H1 (cell line): ENCODE measurements at regions not wholly inside any gene's neighbourhood (a gene's known extent, or its start where the extent isn't known, plus 50 kb on each side); places are given as distances from the start of the nearest gene placed in this dataset.

ENCODE experiments used
- CTCF ChIA-PET: fragments of 300-600 bp; sonication (Branson Sonifier 250); formaldehyde crosslinking; loops from one replicate; lab custom pipeline; 2021; ENCODE audit not compliant: partially characterized antibody; lab: Charles Lee
- POLR2A ChIA-PET: fragments of 300-600 bp; sonication (Branson Sonifier 250); formaldehyde crosslinking; loops from one replicate; lab custom pipeline; 2021; ENCODE audit warnings: inconsistent platforms; ENCODE audit not compliant: partially characterized antibody; lab: Charles Lee
- DNase-seq, 2 experiments: peaks; one replicate each; pipeline versions ENCODE4 v3.0.0 to v3.0.0-alpha.2; 2010 to 2022; ENCODE audit warnings: low spot score in 2 of 2, low read depth in 1 of 2, mixed read lengths in 1 of 2
- FAIRE-seq: peaks from 2 replicates; lab custom pipeline; 2011; peaks lifted over from hg19 to GRCh38; lab: Jason Lieb, UNC
- H2AFZ ChIP-seq: 2 replicates; pipeline ENCODE4 v1.8.1; 2012; ENCODE audit warnings: low read length, inconsistent platforms
- H2AK5ac ChIP-seq: 2 replicates; pipeline ENCODE4 v1.6.1; 2013; ENCODE audit warnings: low read depth, low read length
- H2BK120ac ChIP-seq: replicated peaks from 2 replicates; pipeline ENCODE3; 2013; ENCODE audit warnings: low read depth, low read length, inconsistent platforms
- H2BK12ac ChIP-seq: 2 replicates; pipeline ENCODE4 v1.6.1; 2013; ENCODE audit warnings: low read depth, low read length
- H2BK15ac ChIP-seq: 2 replicates; pipeline ENCODE4 v1.6.1; 2013; ENCODE audit warnings: low read length
- H2BK20ac ChIP-seq: 2 replicates; pipeline ENCODE4 v1.6.1; 2013; ENCODE audit warnings: low read length
- H2BK5ac ChIP-seq: 2 replicates; pipeline ENCODE4 v1.6.1; 2013; ENCODE audit warnings: low read depth, low read length
- H3K14ac ChIP-seq: 2 replicates; pipeline ENCODE4 v1.6.1; 2013; ENCODE audit warnings: inconsistent platforms; ENCODE audit not compliant: insufficient read length
- H3K18ac ChIP-seq: 2 replicates; pipeline ENCODE4 v1.6.1; 2013; ENCODE audit warnings: low read length; ENCODE audit errors: extremely low read depth
- H3K23ac ChIP-seq: 2 replicates; pipeline ENCODE4 v1.6.1; 2013; ENCODE audit warnings: inconsistent platforms; ENCODE audit not compliant: insufficient read length
- H3K23me2 ChIP-seq: 2 replicates; pipeline ENCODE4 v1.6.1; 2013; ENCODE audit warnings: low read depth, low read length
- H3K27ac ChIP-seq: 2 replicates; pipeline ENCODE4 v1.6.1; 2011; ENCODE audit warnings: low read depth, low read length, inconsistent platforms
- H3K27me3 ChIP-seq, 4 experiments: replicated peaks in 1 of 4; 1 replicate in 1 of 4; 2 replicates in 3 of 4; pipeline versions ENCODE4 v1.6.1 to v1.8.1; 2011 to 2013; ENCODE audit warnings: low read length in 3 of 4, mild to moderate bottlenecking in 3 of 4, inconsistent platforms in 2 of 4, mixed read lengths in 2 of 4, moderate library complexity in 1 of 4; ENCODE audit not compliant: control insufficient read depth in 3 of 4, insufficient read depth in 3 of 4; ENCODE audit errors: extremely low read depth in 1 of 4
- H3K36me3 ChIP-seq, 4 experiments: 2 replicates each; pipeline versions ENCODE4 v1.6.1 to v1.8.1; 2011 to 2013; ENCODE audit warnings: mild to moderate bottlenecking in 4 of 4, low read length in 3 of 4, moderate library complexity in 2 of 4, control low read depth in 1 of 4, inconsistent platforms in 1 of 4; ENCODE audit not compliant: insufficient read depth in 4 of 4, control insufficient read depth in 2 of 4
- H3K4ac ChIP-seq: replicated peaks from 2 replicates; pipeline ENCODE3; 2013; ENCODE audit warnings: low read length, low read depth, mixed read lengths, inconsistent platforms; ENCODE audit not compliant: insufficient read length
- H3K4me1 ChIP-seq, 4 experiments: replicated peaks in 1 of 4; 1 replicate in 1 of 4; 2 replicates in 3 of 4; pipeline versions ENCODE4 v1.6.1 to v1.8.1; 2011 to 2013; ENCODE audit warnings: low read length in 3 of 4, inconsistent platforms in 2 of 4, mixed read lengths in 1 of 4; ENCODE audit not compliant: insufficient read depth in 4 of 4, control insufficient read depth in 3 of 4
- H3K4me2 ChIP-seq, 2 experiments: 2 replicates each; pipeline versions ENCODE4 v1.6.1 to v1.8.1; 2011 to 2013; ENCODE audit warnings: low read depth in 2 of 2, low read length in 2 of 2, control low read depth in 1 of 2, inconsistent platforms in 1 of 2, mild to moderate bottlenecking in 1 of 2; ENCODE audit not compliant: insufficient read depth in 1 of 2
- H3K4me3 ChIP-seq, 4 experiments: fragments of 200-600, 300-600 bp in 1 of 4; sonication (generic), shearing (Covaris generic), sonication (Bioruptor Twin) in 1 of 4; 2 replicates each; pipeline versions ENCODE4 v1.5.1 to v1.8.1; 2011 to 2016; ENCODE audit warnings: low read length in 4 of 4, low read depth in 3 of 4, control low read depth in 2 of 4, inconsistent platforms in 2 of 4, mild to moderate bottlenecking in 2 of 4, mixed read lengths in 1 of 4, moderate library complexity in 1 of 4; ENCODE audit not compliant: insufficient read depth in 2 of 4; ENCODE audit errors: extremely low read depth in 1 of 4
- H3K56ac ChIP-seq: replicated peaks from 2 replicates; pipeline ENCODE3; 2013; ENCODE audit warnings: low read depth, mild to moderate bottlenecking, mixed read lengths, low read length, inconsistent platforms; ENCODE audit not compliant: insufficient read length
- H3K79me1 ChIP-seq: 2 replicates; pipeline ENCODE4 v1.6.1; 2013; ENCODE audit warnings: low read depth, low read length, control low read depth
- H3K79me2 ChIP-seq, 2 experiments: 2 replicates each; pipeline versions ENCODE4 v1.6.1 to v1.8.1; 2012 to 2013; ENCODE audit warnings: low read length in 2 of 2, mild to moderate bottlenecking in 2 of 2, inconsistent platforms in 1 of 2; ENCODE audit not compliant: insufficient read depth in 2 of 2, control insufficient read depth in 1 of 2
- H3K9ac ChIP-seq, 4 experiments: replicated peaks in 1 of 4; 1 replicate in 1 of 4; 2 replicates in 3 of 4; pipeline versions ENCODE4 v1.6.1 to v1.8.1; 2011 to 2013; ENCODE audit warnings: low read depth in 3 of 4, low read length in 3 of 4, control low read depth in 2 of 4, mild to moderate bottlenecking in 2 of 4, moderate library complexity in 2 of 4, inconsistent platforms in 1 of 4; ENCODE audit errors: extremely low read depth in 1 of 4
- H3K9me3 ChIP-seq, 2 experiments: 2 replicates each; pipeline versions ENCODE4 v1.6.1 to v1.8.1; 2012 to 2013; ENCODE audit warnings: mild to moderate bottlenecking in 2 of 2, moderate library complexity in 2 of 2, control low read depth in 1 of 2, inconsistent platforms in 1 of 2, low read depth in 1 of 2, low read length in 1 of 2, mixed read lengths in 1 of 2; ENCODE audit not compliant: insufficient read depth in 2 of 2
- H4K20me1 ChIP-seq, 2 experiments: replicated peaks in 1 of 2; 2 replicates each; pipeline versions ENCODE3 to v1.8.1; 2011 to 2013; ENCODE audit warnings: inconsistent platforms in 2 of 2, low read length in 2 of 2, mild to moderate bottlenecking in 1 of 2; ENCODE audit not compliant: insufficient read depth in 2 of 2, control insufficient read depth in 1 of 2
- H4K5ac ChIP-seq: 2 replicates; pipeline ENCODE4 v1.6.1; 2013; ENCODE audit warnings: low read length, low read depth, mixed read lengths, inconsistent platforms; ENCODE audit not compliant: insufficient read length
- H4K8ac ChIP-seq: 2 replicates; pipeline ENCODE4 v1.8.0; 2013; ENCODE audit warnings: mild to moderate bottlenecking, moderate library complexity, low read length, inconsistent platforms; ENCODE audit not compliant: insufficient read depth; ENCODE audit errors: extremely low read depth
- H4K91ac ChIP-seq: replicated peaks from 2 replicates; pipeline ENCODE3; 2013; ENCODE audit warnings: low read length, mixed read lengths, inconsistent platforms; ENCODE audit not compliant: insufficient read length
- ATF3 ChIP-seq: IDR thresholded peaks from 2 replicates; pipeline ENCODE4 v1.6.1; 2011; ENCODE audit warnings: low read depth, mild to moderate bottlenecking, low read length; ENCODE audit not compliant: insufficient read depth
- BCL11A ChIP-seq, 2 experiments: IDR thresholded peaks; one replicate each; pipeline ENCODE4 v1.6.1; 2011; ENCODE audit warnings: low read depth in 2 of 2, low read length in 2 of 2, mild to moderate bottlenecking in 2 of 2
- CTBP2 ChIP-seq: IDR thresholded peaks from 2 replicates; pipeline ENCODE4 v1.7.0; 2011; ENCODE audit warnings: borderline replicate concordance, mild to moderate bottlenecking, moderate library complexity, mixed read lengths, low read length; ENCODE audit not compliant: insufficient read depth, insufficient read length
- E2F6 ChIP-seq: IDR thresholded peaks from 2 replicates; pipeline ENCODE4 v1.6.1; 2012; ENCODE audit warnings: inconsistent platforms
- GTF2F1 ChIP-seq: IDR thresholded peaks from 2 replicates; pipeline ENCODE4 v1.6.1; 2012; ENCODE audit warnings: low read depth, low read length, improper control_type of control experiment, borderline replicate concordance
- JUN ChIP-seq: IDR thresholded peaks from 2 replicates; pipeline ENCODE4 v1.6.1; 2011; ENCODE audit warnings: low read depth, mild to moderate bottlenecking, improper control_type of control experiment, low read length
- JUND ChIP-seq: IDR thresholded peaks from 2 replicates; pipeline ENCODE4 v1.6.1; 2011; ENCODE audit warnings: mild to moderate bottlenecking, improper control_type of control experiment, low read length
- POLR2A ChIP-seq, 2 experiments: IDR thresholded peaks; 1 replicate in 1 of 2; 2 replicates in 1 of 2; pipeline ENCODE4 v1.6.1; 2011; ENCODE audit warnings: low read depth in 2 of 2, low read length in 2 of 2, mild to moderate bottlenecking in 2 of 2; ENCODE audit errors: control extremely low read depth in 1 of 2
- RBBP5 ChIP-seq: IDR thresholded peaks from 2 replicates; pipeline ENCODE4 v1.7.1; 2012; ENCODE audit warnings: low read depth, mild to moderate bottlenecking, inconsistent platforms, low read length, moderate library complexity, borderline replicate concordance
- RNF2 ChIP-seq: fragments of 200-900, 300-1000 bp; sonication (generic); IDR thresholded peaks from 2 replicates; pipeline ENCODE4 v1.7.1; 2016; ENCODE audit warnings: borderline replicate concordance, low read depth, mild to moderate bottlenecking, antibody characterized with exemption, low read length; ENCODE audit not compliant: poor library complexity, severe bottlenecking; ENCODE audit errors: missing control alignments
- SIRT6 ChIP-seq: IDR thresholded peaks from one replicate; pipeline ENCODE4 v1.7.1; 2012; ENCODE audit warnings: low read length, inconsistent platforms
- SP1 ChIP-seq: IDR thresholded peaks from 2 replicates; pipeline ENCODE4 v1.6.1; 2011; ENCODE audit warnings: low read depth, low read length
- SRF ChIP-seq: IDR thresholded peaks from 2 replicates; pipeline ENCODE4 v1.6.1; 2011; ENCODE audit warnings: mild to moderate bottlenecking, low read depth, low read length, moderate library complexity
- SUZ12 ChIP-seq: fragments of 200-600 bp; sonication (generic); IDR thresholded peaks from 2 replicates; pipeline ENCODE4 v1.6.1; 2012; ENCODE audit warnings: mild to moderate bottlenecking, inconsistent platforms, low read length, moderate library complexity, mixed read lengths
- WGBS, 2 experiments: shearing (Covaris generic) in 1 of 2; methylation state at CpG; one replicate each; pipeline versions ENCODE4 v1.1.6 to v1.1.7; 2013 to 2015; ENCODE audit warnings: low lambda C conversion rate in 2 of 2, mixed read lengths in 2 of 2, inconsistent platforms in 1 of 2, low coverage in 1 of 2, missing lambda C conversion rate in 1 of 2; ENCODE audit not compliant: insufficient replicate concordance in 2 of 2, insufficient coverage in 1 of 2, insufficient read length in 1 of 2; ENCODE audit errors: extremely low coverage in 1 of 2, missing lambda C conversion rate in 1 of 2; 5-methylcytosine and 5-hydroxymethylcytosine counted together

GRCh38 chrX:125947501-125947900, 218.6 kb downstream of the DCAF12L2 start:
- no peaks in the 10 kb centered on the region for H3K4me1 ChIP-seq
- H3K79me1 ChIP-seq, result no peaks in the 10 kb centered on the region
- H3K23me2 ChIP-seq, result no peaks in the 10 kb centered on the region
- no peak overlapping the region for H2AFZ ChIP-seq
- no peaks in the 10 kb centered on the region for H4K20me1 ChIP-seq
- H3K79me2 ChIP-seq, result no peaks in the 10 kb centered on the region
- no peak overlapping the region for H4K5ac ChIP-seq
- no peaks in the 10 kb centered on the region for H3K27me3 ChIP-seq
- no peak overlapping the region for H3K18ac ChIP-seq
- H3K14ac ChIP-seq, result no peak overlapping the region
- no peak overlapping the region for H3K4me3 ChIP-seq
- H2BK15ac ChIP-seq, result no peak overlapping the region
- H2BK20ac ChIP-seq, result no peak overlapping the region
- ChIA-PET CTCF (no interaction called here), POLR2A (no interaction called here)
- no peak overlapping the region for H3K4ac ChIP-seq
- no peak for DNase-seq
- no peak overlapping the region for H2BK12ac ChIP-seq
- no peak overlapping the region for H3K23ac ChIP-seq
- H4K8ac ChIP-seq, result no peak overlapping the region
- H3K9me3 ChIP-seq, result no peaks in the 10 kb centered on the region
- H2AK5ac ChIP-seq, result no peak overlapping the region
- H3K56ac ChIP-seq, result no peak overlapping the region
- H2BK5ac ChIP-seq, result no peak overlapping the region
- H2BK120ac ChIP-seq, result no peak overlapping the region
- WGBS, 2 experiments, result 88% methylated on average over 1 of the region's 1 CpG; no CpG with 5 or more reads in 1 of the 2 experiments
- no peak overlapping the region for H4K91ac ChIP-seq
- FAIRE-seq, result no peak
- H3K4me2 ChIP-seq, result no peak overlapping the region
- H3K9ac ChIP-seq, result no peak overlapping the region
- no peak overlapping the region for H3K27ac ChIP-seq
- no peaks in the 10 kb centered on the region for H3K36me3 ChIP-seq
- no peak for TF ChIP-seq CTBP2
- TF ChIP-seq SIRT6, result no peak
- TF ChIP-seq SRF, result no peak
- no peak for TF ChIP-seq SUZ12
- TF ChIP-seq E2F6, result no peak
- TF ChIP-seq GTF2F1, result no peak
- TF ChIP-seq RNF2, result no peak
- TF ChIP-seq SP1, result no peak
- TF ChIP-seq POLR2A (IDR thresholded peaks at IDR 0.05; ENCODE audit: control extremely low read depth in 1 of 2, low read depth in 2 of 2, low read length in 2 of 2), result no peak
- TF ChIP-seq JUN, result no peak
- no peak for TF ChIP-seq ATF3
- no peak for TF ChIP-seq JUND
- no peak for TF ChIP-seq BCL11A (IDR thresholded peaks at IDR 0.05; ENCODE audit: low read depth in 2 of 2, low read length in 2 of 2)
- no peak for TF ChIP-seq RBBP5
